ENCODE measurements at regions not wholly inside any gene's neighbourhood (a gene's known extent, or its start where the extent isn't known, plus 50 kb on each side); places are given as distances from the start of the nearest gene placed in this dataset.

- Histone ChIP-seq H3K4me3 (ENCODE audit: low read length) (no peak overlapping the region), H3K9me3 (ENCODE audit: low read length) (no peaks in the 10 kb centered on the region), H3K27ac (ENCODE audit: low read depth, low read length) (no peak overlapping the region), H3K27me3 (ENCODE audit: insufficient read depth, low read length, poor library complexity, severe bottlenecking) (no peaks in the 10 kb centered on the region), H3K4me1 (ENCODE audit: insufficient read depth, low read length) (no peaks in the 10 kb centered on the region), H3K36me3 (ENCODE audit: insufficient read depth, low read length) (no peaks in the 10 kb centered on the region)
- Mint-ChIP-seq H3K27me3 (peaks cover 8 to 10% of the 10 kb centered on the region in 2 donors), H3K4me1 (no peaks in the 10 kb centered on the region), H3K36me3 (peaks cover 0 to 22% (median 0%) of the 10 kb centered on the region in 3 donors), H3K27ac (no peak overlapping the region), H3K9me3 (peaks cover 0 to 18% (median 15%) of the 10 kb centered on the region in 5 donors), H3K4me3 (no peak overlapping the region)
- POLR2A ChIA-PET = no interaction called here
- DNase-seq = no peak
- CTCF ChIA-PET = interaction anchor here (1.1 to 1.2 kb wide), 2 partner anchors 37 to 176 kb away, joined by 3 read pairs; no protein-coding TSS in a partner anchor
Observed at GRCh38 chr6:170007468-170008293, 256.3 kb downstream of the ERMARD start.

GRCh38 chr6:170006900-170007467 is 255.6 kb downstream of the ERMARD start:
- ChIA-PET CTCF (no interaction called here), POLR2A (no interaction called here)
- Mint-ChIP-seq H3K27ac (no peak overlapping the region), H3K4me1 (no peaks in the 10 kb centered on the region), H3K9me3 (peaks cover 0 to 24% (median 20%) of the 10 kb centered on the region in 5 donors), H3K4me3 (no peak overlapping the region), H3K36me3 (peaks cover 0 to 29% (median 0%) of the 10 kb centered on the region in 3 donors), H3K27me3 (peaks cover 8 to 10% of the 10 kb centered on the region in 2 donors)
- Histone ChIP-seq H3K27ac (ENCODE audit: low read depth, low read length) (no peak overlapping the region), H3K27me3 (ENCODE audit: insufficient read depth, low read length, poor library complexity, severe bottlenecking) (no peaks in the 10 kb centered on the region), H3K36me3 (ENCODE audit: insufficient read depth, low read length) (no peaks in the 10 kb centered on the region), H3K4me3 (ENCODE audit: low read length) (no peak overlapping the region), H3K4me1 (ENCODE audit: insufficient read depth, low read length) (no peaks in the 10 kb centered on the region), H3K9me3 (ENCODE audit: low read length) (no peaks in the 10 kb centered on the region)
- DNase-seq = no peak

- H3K4me1 ChIP-seq (ENCODE audit: insufficient read depth, low read length) = no peaks in the 10 kb centered on the region
- Mint-ChIP-seq H3K9me3 (peaks cover 0 to 28% (median 20%) of the 10 kb centered on the region in 5 donors), H3K4me1 (no peaks in the 10 kb centered on the region), H3K36me3 (peaks cover 0 to 32% (median 0%) of the 10 kb centered on the region in 3 donors), H3K27me3 (peaks cover 8% of the 10 kb centered on the region in 2 donors), H3K4me3 (no peak overlapping the region), H3K27ac (no peak overlapping the region)
- H3K27me3 ChIP-seq (ENCODE audit: insufficient read depth, low read length, poor library complexity, severe bottlenecking) = no peaks in the 10 kb centered on the region
- H3K9me3 ChIP-seq (ENCODE audit: low read length) = no peaks in the 10 kb centered on the region
- POLR2A ChIA-PET = no interaction called here
- H3K4me3 ChIP-seq (ENCODE audit: low read length) = no peak overlapping the region
- no peak for DNase-seq
- no peaks in the 10 kb centered on the region for H3K36me3 ChIP-seq (ENCODE audit: insufficient read depth, low read length)
- CTCF ChIA-PET = no interaction called here
- H3K27ac ChIP-seq (ENCODE audit: low read depth, low read length) = no peak overlapping the region
Observed at GRCh38 chr6:170006071-170006899, 254.9 kb downstream of the ERMARD start.

GRCh38 chr6:170005665-170006064 is 254.2 kb downstream of the ERMARD start:
- Histone ChIP-seq H3K36me3 (ENCODE audit: insufficient read depth, low read length) (no peaks in the 10 kb centered on the region), H3K4me3 (ENCODE audit: low read length) (no peak overlapping the region), H3K4me1 (ENCODE audit: insufficient read depth, low read length) (no peaks in the 10 kb centered on the region), H3K27me3 (ENCODE audit: insufficient read depth, low read length, poor library complexity, severe bottlenecking) (no peaks in the 10 kb centered on the region), H3K9me3 (ENCODE audit: low read length) (no peaks in the 10 kb centered on the region), H3K27ac (ENCODE audit: low read depth, low read length) (no peak overlapping the region)
- Mint-ChIP-seq H3K27ac (no peak overlapping the region), H3K27me3 (peaks cover 3 to 8% of the 10 kb centered on the region in 2 donors), H3K9me3 (peaks cover 0 to 28% (median 20%) of the 10 kb centered on the region in 5 donors), H3K4me1 (no peaks in the 10 kb centered on the region), H3K4me3 (no peak overlapping the region), H3K36me3 (peaks cover 0 to 32% (median 0%) of the 10 kb centered on the region in 3 donors)
- CTCF ChIA-PET = no interaction called here
- POLR2A ChIA-PET = no interaction called here
- no peak for DNase-seq

GRCh38 chr6:170004585-170005210 is 253.3 kb downstream of the ERMARD start:
- peaks cover 0 to 28% (median 20%) of the 10 kb centered on the region in 5 donors for H3K9me3 Mint-ChIP-seq
- Histone ChIP-seq H3K27ac (ENCODE audit: low read depth, low read length) (no peak overlapping the region), H3K36me3 (ENCODE audit: insufficient read depth, low read length) (no peaks in the 10 kb centered on the region), H3K9me3 (ENCODE audit: low read length) (no peaks in the 10 kb centered on the region), H3K27me3 (ENCODE audit: insufficient read depth, low read length, poor library complexity, severe bottlenecking) (no peaks in the 10 kb centered on the region), H3K4me1 (ENCODE audit: insufficient read depth, low read length) (no peaks in the 10 kb centered on the region), H3K4me3 (ENCODE audit: low read length) (no peak overlapping the region)
- H3K27ac Mint-ChIP-seq = no peak overlapping the region
- no peak overlapping the region for H3K4me3 Mint-ChIP-seq
- CTCF ChIA-PET = no interaction called here
- peaks cover 3 to 4% of the 10 kb centered on the region in 2 donors for H3K27me3 Mint-ChIP-seq
- POLR2A ChIA-PET = no interaction called here
- H3K36me3 Mint-ChIP-seq = peaks cover 0 to 32% (median 0%) of the 10 kb centered on the region in 3 donors
- DNase-seq = no peak
- H3K4me1 Mint-ChIP-seq = no peaks in the 10 kb centered on the region

- ChIA-PET POLR2A (no interaction called here), CTCF (no interaction called here)
- Mint-ChIP-seq H3K27ac (no peak overlapping the region), H3K27me3 (no peaks in the 10 kb centered on the region), H3K36me3 (peaks cover 0 to 32% (median 0%) of the 10 kb centered on the region in 3 donors), H3K4me3 (no peak overlapping the region), H3K9me3 (peaks cover 0 to 28% (median 20%) of the 10 kb centered on the region in 5 donors), H3K4me1 (no peaks in the 10 kb centered on the region)
- no peaks in the 10 kb centered on the region for H3K36me3 ChIP-seq (ENCODE audit: insufficient read depth, low read length)
- H3K27me3 ChIP-seq (ENCODE audit: insufficient read depth, low read length, poor library complexity, severe bottlenecking) = no peaks in the 10 kb centered on the region
- H3K4me1 ChIP-seq (ENCODE audit: insufficient read depth, low read length) = no peaks in the 10 kb centered on the region
- H3K4me3 ChIP-seq (ENCODE audit: low read length) = no peak overlapping the region
- no peak for DNase-seq
- no peaks in the 10 kb centered on the region for H3K9me3 ChIP-seq (ENCODE audit: low read length)
- no peak overlapping the region for H3K27ac ChIP-seq (ENCODE audit: low read depth, low read length)
Observed at GRCh38 chr6:170003451-170004160, 252.2 kb downstream of the ERMARD start.

GRCh38 chr6:170003027-170003426 is 251.6 kb downstream of the ERMARD start:
- ChIA-PET CTCF (no interaction called here), POLR2A (no interaction called here)
- H3K4me1 ChIP-seq (ENCODE audit: insufficient read depth, low read length) = no peaks in the 10 kb centered on the region
- Mint-ChIP-seq H3K27ac (no peak overlapping the region), H3K9me3 (peaks cover 0 to 28% (median 20%) of the 10 kb centered on the region in 5 donors), H3K4me3 (no peak overlapping the region), H3K36me3 (peaks cover 0 to 32% (median 0%) of the 10 kb centered on the region in 3 donors), H3K4me1 (no peaks in the 10 kb centered on the region), H3K27me3 (peaks cover 0 to under 1% of the 10 kb centered on the region in 2 donors)
- no peak overlapping the region for H3K27ac ChIP-seq (ENCODE audit: low read depth, low read length)
- no peaks in the 10 kb centered on the region for H3K36me3 ChIP-seq (ENCODE audit: insufficient read depth, low read length)
- no peak for DNase-seq
- H3K27me3 ChIP-seq (ENCODE audit: insufficient read depth, low read length, poor library complexity, severe bottlenecking) = no peaks in the 10 kb centered on the region
- no peaks in the 10 kb centered on the region for H3K9me3 ChIP-seq (ENCODE audit: low read length)
- no peak overlapping the region for H3K4me3 ChIP-seq (ENCODE audit: low read length)

Measured in CD8-positive, alpha-beta memory T cell (primary cell).